ENCODE measurements at regions not wholly inside any gene's neighbourhood (a gene's known extent, or its start where the extent isn't known, plus 50 kb on each side); places are given as distances from the start of the nearest gene placed in this dataset.
"Not testable (repeated sequence)": the region's sequence is repeated elsewhere in the genome, so short reads cannot be mapped to it uniquely, and the experiment has no call there.

DNA sequence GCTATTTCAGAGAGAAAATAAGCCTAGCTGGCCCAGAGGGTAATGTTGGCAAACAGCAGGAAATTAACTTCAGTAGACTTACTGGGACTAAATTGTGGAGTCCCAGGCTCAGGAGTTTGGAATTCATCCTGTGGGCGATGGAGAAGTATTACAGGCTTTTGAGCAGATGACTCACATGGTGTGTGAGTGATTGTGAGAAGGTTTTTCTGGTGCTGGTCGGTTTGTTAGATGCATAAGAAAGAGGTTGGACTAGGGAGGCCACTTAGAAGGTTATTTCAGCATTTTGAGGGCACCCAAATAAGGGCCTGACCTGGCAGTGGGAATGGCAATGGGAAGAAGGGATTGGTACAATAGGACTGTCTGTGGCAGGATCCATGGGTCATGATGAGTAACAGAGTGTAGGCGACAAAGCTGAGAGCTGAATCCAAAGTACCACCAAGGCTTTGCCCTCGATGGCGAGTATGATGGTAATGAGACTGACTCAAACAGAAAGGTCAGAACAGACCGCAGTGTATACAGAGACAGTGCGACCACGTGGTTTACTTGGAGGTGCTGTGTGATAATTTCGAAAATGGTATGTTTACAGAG, 69.2 kb upstream of the KIF26B start:
- Mint-ChIP-seq H3K27me3 (peaks cover 0 to 3% of the 10 kb centered on the region in 2 donors), H3K9me3 (no peaks in the 10 kb centered on the region), H3K36me3 (no peaks in the 10 kb centered on the region), H3K27ac (no peak overlapping the region), H3K4me3 (no peak overlapping the region), H3K4me1 (ENCODE audit: low read depth in 2 of 2) (peaks cover 0 to 6% of the 10 kb centered on the region in 2 donors)
- DNase-seq (ENCODE audit: low spot score): no peak
- ATAC-seq: peak; percentile 59 to 88

GRCh38 chr1:245084551-245084950, 70.2 kb upstream of the KIF26B start:
- Mint-ChIP-seq H3K4me3 (no peak overlapping the region), H3K9me3 (no peaks in the 10 kb centered on the region), H3K36me3 (no peaks in the 10 kb centered on the region), H3K4me1 (ENCODE audit: low read depth in 2 of 2) (peaks cover 0 to 6% of the 10 kb centered on the region in 2 donors), H3K27me3 (peaks cover 0 to 4% of the 10 kb centered on the region in 2 donors), H3K27ac (no peak overlapping the region)
- no peak for ATAC-seq
- DNase-seq (ENCODE audit: low spot score): no peak

DNA sequence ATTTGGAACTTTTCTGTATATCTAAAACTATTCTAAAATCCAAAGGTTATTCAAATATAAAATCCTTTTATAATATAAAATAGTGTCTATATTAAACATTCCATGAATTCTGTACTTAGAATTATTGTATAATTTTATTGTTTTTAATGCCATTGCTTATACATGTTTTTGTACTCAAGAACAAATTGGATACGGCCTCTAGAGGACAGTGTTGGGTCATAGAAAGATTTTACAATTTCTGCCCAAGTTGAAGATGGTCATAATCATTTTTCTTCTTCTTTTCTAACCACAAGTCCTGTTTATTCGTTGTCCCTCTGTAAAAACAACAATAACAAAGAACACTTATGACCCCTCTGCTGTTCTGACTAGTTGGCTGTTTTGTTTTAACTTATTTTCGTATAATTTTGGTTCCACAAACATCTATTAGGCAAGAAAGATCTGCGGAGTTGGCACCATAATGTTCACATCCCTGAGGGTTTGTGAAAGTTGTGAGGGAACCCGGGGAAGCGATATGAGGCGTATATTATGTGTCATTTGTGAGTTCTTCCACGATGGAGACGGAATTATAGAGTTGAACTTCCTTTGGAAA, 75.7 kb upstream of the KIF26B start:
- Mint-ChIP-seq H3K27ac (no peak overlapping the region), H3K4me1 (ENCODE audit: low read depth in 2 of 2) (no peaks in the 10 kb centered on the region), H3K27me3 (peaks cover 12 to 18% of the 10 kb centered on the region in 2 donors), H3K36me3 (no peaks in the 10 kb centered on the region), H3K9me3 (no peaks in the 10 kb centered on the region), H3K4me3 (no peak overlapping the region)
- DNase-seq (ENCODE audit: low spot score) (no peak), ATAC-seq (no peak)

GRCh38 chr1:245074898-245075297, 79.9 kb upstream of the KIF26B start:
- no peak for ATAC-seq

GRCh38 chr1:245074232-245074747, 80.5 kb upstream of the KIF26B start:
- no peak for DNase-seq (ENCODE audit: low spot score)
- H3K27ac Mint-ChIP-seq: no peak overlapping the region
- ATAC-seq: no peak
- H3K4me3 Mint-ChIP-seq: no peak overlapping the region
- H3K9me3 Mint-ChIP-seq: no peaks in the 10 kb centered on the region
- no peaks in the 10 kb centered on the region for H3K4me1 Mint-ChIP-seq (ENCODE audit: low read depth in 2 of 2)
- no peaks in the 10 kb centered on the region for H3K36me3 Mint-ChIP-seq
- H3K27me3 Mint-ChIP-seq: peaks cover 10 to 11% of the 10 kb centered on the region in 2 donors

More at GRCh38 chr1:245074898-245075297, 79.9 kb upstream of the KIF26B start:
- no peaks in the 10 kb centered on the region for H3K36me3 Mint-ChIP-seq
- H3K4me1 Mint-ChIP-seq (ENCODE audit: low read depth in 2 of 2): no peaks in the 10 kb centered on the region
- H3K9me3 Mint-ChIP-seq: no peaks in the 10 kb centered on the region
- no peak overlapping the region for H3K4me3 Mint-ChIP-seq
- DNase-seq (ENCODE audit: low spot score): no peak
- no peak overlapping the region for H3K27ac Mint-ChIP-seq
- H3K27me3 Mint-ChIP-seq: peaks cover 12 to 14% of the 10 kb centered on the region in 2 donors

- Mint-ChIP-seq H3K27ac (no peak overlapping the region), H3K4me1 (ENCODE audit: low read depth in 2 of 2) (no peaks in the 10 kb centered on the region), H3K36me3 (no peaks in the 10 kb centered on the region), H3K9me3 (no peaks in the 10 kb centered on the region), H3K27me3 (peaks cover 0 to 3% of the 10 kb centered on the region in 2 donors), H3K4me3 (no peak overlapping the region)
- ATAC-seq (no peak), DNase-seq (ENCODE audit: low spot score) (no peak)
Observed at GRCh38 chr1:245070836-245071615, 83.8 kb upstream of the KIF26B start.

GRCh38 chr1:245067257-245067656, 87.5 kb upstream of the KIF26B start:
- Mint-ChIP-seq H3K9me3 (no peaks in the 10 kb centered on the region), H3K4me3 (no peak overlapping the region), H3K27ac (no peak overlapping the region), H3K27me3 (no peaks in the 10 kb centered on the region), H3K4me1 (ENCODE audit: low read depth in 2 of 2) (no peaks in the 10 kb centered on the region), H3K36me3 (no peaks in the 10 kb centered on the region)
- ATAC-seq (no peak), DNase-seq (ENCODE audit: low spot score) (no peak)

GRCh38 chr1:245062741-245063305, 92.0 kb upstream of the KIF26B start:
- no peak overlapping the region for H3K4me3 Mint-ChIP-seq
- no peak for DNase-seq (ENCODE audit: low spot score)
- no peaks in the 10 kb centered on the region for H3K27me3 Mint-ChIP-seq
- H3K4me1 Mint-ChIP-seq (ENCODE audit: low read depth in 2 of 2): no peaks in the 10 kb centered on the region
- no peak overlapping the region for H3K27ac Mint-ChIP-seq
- no peaks in the 10 kb centered on the region for H3K9me3 Mint-ChIP-seq
- no peak for ATAC-seq
- no peaks in the 10 kb centered on the region for H3K36me3 Mint-ChIP-seq

DNA sequence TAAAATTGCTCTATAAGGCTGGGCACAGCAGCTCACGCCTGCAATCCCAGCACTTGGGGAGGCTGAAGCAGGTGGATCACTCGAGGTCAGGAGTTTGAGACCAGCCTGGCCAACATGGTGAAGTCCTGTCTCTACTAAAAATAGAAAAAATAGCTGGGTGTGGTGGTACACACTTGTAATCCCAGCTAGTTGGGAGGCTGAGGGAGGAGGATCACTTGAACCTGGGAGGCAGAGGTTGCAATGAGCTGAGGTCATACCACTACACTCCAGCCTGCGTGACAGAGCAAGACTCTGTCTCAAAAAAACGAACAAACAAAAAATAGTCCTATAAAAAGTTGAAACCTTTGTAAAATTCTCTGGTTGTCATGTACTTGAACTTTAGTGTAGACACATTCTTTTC, 93.0 kb upstream of the KIF26B start:
- not testable (repeated sequence) for H3K27me3 Mint-ChIP-seq; H3K4me1 Mint-ChIP-seq (ENCODE audit: low read depth in 2 of 2); H3K4me3 Mint-ChIP-seq; DNase-seq (ENCODE audit: low spot score); ATAC-seq; H3K36me3 Mint-ChIP-seq; H3K27ac Mint-ChIP-seq; H3K9me3 Mint-ChIP-seq

GRCh38 chr1:245060684-245061374, 94.0 kb upstream of the KIF26B start:
- Mint-ChIP-seq H3K27me3 (peaks cover 0 to 2% of the 10 kb centered on the region in 2 donors), H3K36me3 (no peaks in the 10 kb centered on the region), H3K4me3 (no peak overlapping the region), H3K4me1 (ENCODE audit: low read depth in 2 of 2) (no peaks in the 10 kb centered on the region), H3K9me3 (no peaks in the 10 kb centered on the region), H3K27ac (no peak overlapping the region)
- DNase-seq (ENCODE audit: low spot score) (no peak), ATAC-seq (no peak)

DNA sequence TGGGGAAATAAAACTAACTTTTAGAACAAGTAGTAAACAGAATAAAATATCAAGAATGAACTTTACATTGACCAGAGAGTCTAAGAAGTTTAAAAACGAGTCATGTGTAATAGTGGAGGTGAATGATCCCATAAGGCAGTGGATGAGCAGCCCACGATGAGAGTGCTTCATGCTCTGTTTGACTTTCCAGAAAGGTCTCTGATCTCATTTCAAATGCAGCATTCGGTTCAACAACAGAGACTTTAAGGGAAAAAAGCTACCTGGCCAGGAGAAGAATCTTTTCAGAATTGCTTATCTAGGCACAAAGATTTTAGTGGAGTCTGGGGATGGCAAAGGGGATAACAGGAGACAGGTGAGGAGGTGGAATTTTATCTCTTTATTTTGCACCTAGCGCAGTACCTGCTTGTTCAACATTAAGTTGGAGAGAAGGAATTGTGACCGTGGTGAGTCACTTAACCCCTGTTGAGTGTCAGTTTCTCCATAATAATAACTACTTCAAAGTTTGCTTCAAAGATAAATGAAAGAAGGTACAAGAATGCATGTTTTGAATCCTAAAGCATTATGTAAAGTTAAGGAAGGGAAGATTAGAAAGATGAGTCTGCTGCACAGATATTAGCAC, 94.9 kb upstream of the KIF26B start:
- Mint-ChIP-seq H3K4me1 (ENCODE audit: low read depth in 2 of 2) (no peaks in the 10 kb centered on the region), H3K36me3 (no peaks in the 10 kb centered on the region), H3K4me3 (no peak overlapping the region), H3K27me3 (peaks cover 3 to 8% of the 10 kb centered on the region in 2 donors), H3K9me3 (no peaks in the 10 kb centered on the region), H3K27ac (no peak overlapping the region)
- ATAC-seq (no peak), DNase-seq (ENCODE audit: low spot score) (no peak)

- Mint-ChIP-seq H3K36me3 (no peaks in the 10 kb centered on the region), H3K4me1 (ENCODE audit: low read depth in 2 of 2) (peaks cover 9 to 10% of the 10 kb centered on the region in 2 donors), H3K4me3 (no peak overlapping the region), H3K9me3 (no peaks in the 10 kb centered on the region), H3K27me3 (peaks cover 12 to 16% of the 10 kb centered on the region in 2 donors), H3K27ac (no peak overlapping the region)
- no peak for ATAC-seq
- no peak for DNase-seq (ENCODE audit: low spot score)
Observed at GRCh38 chr1:245058882-245059281, 95.9 kb upstream of the KIF26B start.

- Mint-ChIP-seq H3K27me3 (peaks cover 12 to 16% of the 10 kb centered on the region in 2 donors), H3K27ac (no peak overlapping the region), H3K4me3 (no peak overlapping the region), H3K36me3 (no peaks in the 10 kb centered on the region), H3K9me3 (no peaks in the 10 kb centered on the region), H3K4me1 (ENCODE audit: low read depth in 2 of 2) (peaks cover 9 to 12% of the 10 kb centered on the region in 2 donors)
- DNase-seq (ENCODE audit: low spot score) (no peak), ATAC-seq (no peak)
Observed at GRCh38 chr1:245058436-245058835, 96.3 kb upstream of the KIF26B start.

Measured in natural killer cell treated with Interleukin-12 subunit alpha and Interleukin-12 subunit beta and Interleukin-15 and Interleukin-18, amount 100 ng/mL, for 72 hours (primary cell).